HUES64 (cell line): ENCODE measurements at regions not wholly inside any gene's neighbourhood (a gene's known extent, or its start where the extent isn't known, plus 50 kb on each side); places are given as distances from the start of the nearest gene placed in this dataset.

ENCODE experiments used
- H3K27ac ChIP-seq: 2 replicates; pipeline ENCODE4 v1.7.0; 2013; ENCODE audit warnings: low read depth, low read length, inconsistent platforms
- H3K27me3 ChIP-seq: 2 replicates; pipeline ENCODE4 v1.6.1; 2013; ENCODE audit warnings: mild to moderate bottlenecking, low read length; ENCODE audit not compliant: insufficient read depth
- H3K36me3 ChIP-seq: 2 replicates; pipeline ENCODE4 v1.6.1; 2013; ENCODE audit warnings: mild to moderate bottlenecking, low read length; ENCODE audit not compliant: insufficient read depth
- H3K4me1 ChIP-seq: 2 replicates; pipeline ENCODE4 v1.6.1; 2013; ENCODE audit warnings: mild to moderate bottlenecking, low read length, moderate library complexity; ENCODE audit not compliant: insufficient read depth
- H3K4me3 ChIP-seq: 2 replicates; pipeline ENCODE4 v1.5.1; 2013; ENCODE audit warnings: mild to moderate bottlenecking, low read length, moderate library complexity
- H3K9ac ChIP-seq: 2 replicates; pipeline ENCODE4 v1.6.1; 2013; ENCODE audit warnings: mild to moderate bottlenecking, low read depth, low read length
- H3K9me3 ChIP-seq: 2 replicates; pipeline ENCODE4 v1.6.1; 2013; ENCODE audit warnings: low read depth, low read length; ENCODE audit not compliant: insufficient read depth
- WGBS: fragments of 150-250, 120-280 bp; methylation state at CpG from one replicate; pipeline ENCODE4 v1.1.7; 2013; ENCODE audit warnings: missing lambda C conversion rate; 5-methylcytosine and 5-hydroxymethylcytosine counted together

DNA sequence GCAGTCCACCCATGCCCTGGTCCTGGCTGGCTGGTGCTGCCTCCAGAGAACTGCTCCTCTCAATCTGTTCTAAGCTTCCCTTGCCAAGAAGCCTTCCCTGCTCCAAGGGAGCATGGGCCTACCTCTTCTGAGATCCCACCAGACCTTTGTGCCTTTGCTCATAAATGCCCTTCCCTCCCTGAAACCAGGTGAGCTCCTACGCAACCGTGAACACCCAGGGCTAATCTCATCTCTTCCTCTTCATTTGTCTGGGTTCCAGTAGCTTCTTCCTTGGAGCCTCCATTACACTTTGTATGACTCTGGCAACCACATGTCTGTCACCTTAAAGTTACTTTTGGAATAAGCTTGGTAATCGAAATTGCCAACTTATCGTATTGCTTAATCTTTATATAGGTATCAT, 270.6 kb downstream of the PBX3 start:
- H3K27ac ChIP-seq = no peak overlapping the region
- no peak overlapping the region for H3K9ac ChIP-seq
- no peaks in the 10 kb centered on the region for H3K36me3 ChIP-seq
- H3K9me3 ChIP-seq = no peaks in the 10 kb centered on the region
- no peak overlapping the region for H3K4me3 ChIP-seq
- H3K4me1 ChIP-seq = 0 out of 2 replicates have a peak, but pooled peaks cover 3% of the 10 kb centered on the region
- no peaks in the 10 kb centered on the region for H3K27me3 ChIP-seq
- 93% methylated on average over 2 of the region's 4 CpGs for WGBS

DNA sequence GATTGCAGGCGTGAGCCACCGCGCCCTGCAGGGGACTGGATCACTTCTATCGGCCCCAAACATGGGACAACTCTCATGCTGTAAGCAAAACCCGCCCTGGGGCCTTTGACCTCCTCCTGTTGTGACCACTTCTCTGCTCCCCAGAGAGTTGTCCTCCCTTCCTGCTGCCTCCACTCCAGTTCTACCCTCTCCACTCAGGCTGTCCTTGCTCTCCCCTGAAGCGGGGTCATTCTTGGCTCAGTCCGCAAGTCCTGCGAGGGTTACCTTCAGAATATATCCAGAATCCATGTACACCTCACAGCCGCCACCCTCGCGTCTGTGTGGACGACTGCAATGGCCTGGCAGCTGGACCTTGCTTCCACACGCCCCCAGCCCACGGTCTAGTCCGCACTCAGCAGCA, 273.7 kb downstream of the PBX3 start:
- Histone ChIP-seq H3K4me1 (no peaks in the 10 kb centered on the region), H3K4me3 (no peak overlapping the region), H3K27me3 (no peaks in the 10 kb centered on the region), H3K27ac (no peak overlapping the region), H3K36me3 (no peaks in the 10 kb centered on the region), H3K9me3 (no peaks in the 10 kb centered on the region), H3K9ac (no peak overlapping the region)
- 93% methylated on average over 15 of the region's 15 CpGs for WGBS

DNA sequence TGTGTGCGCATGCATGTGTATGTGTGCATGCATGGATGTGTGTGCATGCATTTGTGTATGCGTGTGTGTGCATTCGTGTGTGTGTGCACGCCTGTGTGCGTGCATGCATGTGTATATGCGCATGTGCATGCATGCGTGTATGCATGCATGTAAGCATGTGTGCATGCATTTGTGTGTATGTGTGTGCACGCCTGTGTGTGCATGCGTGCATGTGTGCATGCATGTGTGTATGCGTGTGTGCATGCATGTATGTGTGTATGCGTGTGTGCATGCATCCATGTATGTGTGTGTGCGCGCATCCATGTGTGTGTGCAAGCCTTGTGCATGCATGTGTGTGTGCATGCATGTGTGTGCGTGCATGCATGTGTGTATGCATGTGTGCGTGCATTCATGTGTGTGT, 276.8 kb downstream of the PBX3 start:
- no peaks in the 10 kb centered on the region for H3K27me3 ChIP-seq
- H3K9me3 ChIP-seq = no peaks in the 10 kb centered on the region
- no peaks in the 10 kb centered on the region for H3K4me1 ChIP-seq
- WGBS = 95% methylated on average over 15 of the region's 15 CpGs
- H3K27ac ChIP-seq = no peak overlapping the region
- no peak overlapping the region for H3K4me3 ChIP-seq
- no peaks in the 10 kb centered on the region for H3K36me3 ChIP-seq
- H3K9ac ChIP-seq = no peak overlapping the region

DNA sequence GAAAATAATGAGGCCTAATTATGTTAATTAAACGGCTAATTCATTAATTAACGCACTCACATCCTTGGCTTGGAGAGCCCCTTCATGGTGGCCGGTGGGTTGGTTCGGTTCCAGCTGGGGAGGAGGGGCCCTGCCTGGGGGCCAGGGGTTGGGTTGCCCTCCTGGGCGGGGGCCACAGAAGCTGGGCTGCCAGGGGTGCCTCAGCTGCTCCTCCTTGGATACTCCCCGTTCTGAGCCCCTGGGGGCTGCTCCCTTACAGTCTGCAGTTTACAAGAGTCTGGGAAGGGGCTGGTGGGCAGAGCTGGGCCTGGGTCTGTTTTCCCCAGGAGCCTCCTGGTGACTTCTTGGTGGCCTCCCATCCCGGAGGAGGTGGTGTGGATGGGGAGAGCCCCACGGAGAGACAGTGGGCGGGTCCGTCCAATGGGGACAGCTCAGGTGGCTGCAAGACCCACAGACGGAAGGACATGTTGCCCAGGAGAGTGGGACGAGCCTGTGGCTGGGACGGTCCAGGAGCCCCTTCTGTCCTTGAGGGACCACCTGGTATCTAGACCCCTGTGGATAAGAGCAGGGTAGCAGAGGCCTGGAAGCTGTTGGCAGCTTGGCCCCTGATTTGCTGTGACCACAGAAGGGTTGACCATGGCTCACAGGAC, 277.5 kb downstream of the PBX3 start:
- no peaks in the 10 kb centered on the region for H3K36me3 ChIP-seq
- 92% methylated on average over 13 of the region's 13 CpGs for WGBS
- H3K4me3 ChIP-seq = no peak overlapping the region

GRCh38 chr9:126025991-126026390, 278.8 kb downstream of the PBX3 start:
- H3K4me1 ChIP-seq = no peaks in the 10 kb centered on the region
- 89% methylated on average over 5 of the region's 5 CpGs for WGBS
- H3K4me3 ChIP-seq = no peak overlapping the region
- H3K9me3 ChIP-seq = no peaks in the 10 kb centered on the region
- H3K27me3 ChIP-seq = no peaks in the 10 kb centered on the region
- H3K36me3 ChIP-seq = no peaks in the 10 kb centered on the region
- no peak overlapping the region for H3K27ac ChIP-seq
- H3K9ac ChIP-seq = no peak overlapping the region

More for the DNA sequence above, 277.5 kb downstream of the PBX3 start:
- Histone ChIP-seq H3K27ac (no peak overlapping the region), H3K4me1 (no peaks in the 10 kb centered on the region), H3K27me3 (no peaks in the 10 kb centered on the region), H3K9ac (no peak overlapping the region), H3K9me3 (no peaks in the 10 kb centered on the region)

GRCh38 chr9:126027566-126027965, 280.4 kb downstream of the PBX3 start:
- 79% methylated on average over 5 of the region's 5 CpGs for WGBS
- H3K27me3 ChIP-seq = no peaks in the 10 kb centered on the region
- H3K9ac ChIP-seq = no peak overlapping the region
- H3K36me3 ChIP-seq = no peaks in the 10 kb centered on the region
- no peaks in the 10 kb centered on the region for H3K9me3 ChIP-seq
- no peak overlapping the region for H3K27ac ChIP-seq
- no peak overlapping the region for H3K4me3 ChIP-seq
- no peaks in the 10 kb centered on the region for H3K4me1 ChIP-seq

DNA sequence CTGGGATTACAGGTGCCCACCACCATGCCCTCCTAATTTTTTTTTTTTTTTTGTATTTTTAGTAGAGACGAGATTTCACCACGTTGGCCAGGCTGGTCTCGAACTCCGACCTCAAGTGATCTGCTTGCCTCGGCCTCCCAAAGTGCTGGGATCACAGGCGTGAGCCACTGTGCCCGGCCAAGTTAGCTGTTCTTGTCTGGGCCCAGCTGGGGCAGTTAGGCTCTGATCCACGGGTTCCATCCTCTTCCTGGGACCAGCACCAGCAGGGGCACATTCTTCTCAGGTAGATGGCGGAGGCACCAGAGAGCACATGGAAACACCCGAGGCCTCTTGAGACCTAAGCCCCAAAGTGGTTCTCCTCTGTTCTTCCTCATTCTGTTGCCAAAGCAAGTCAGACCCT, 281.6 kb downstream of the PBX3 start:
- Histone ChIP-seq H3K9me3 (no peaks in the 10 kb centered on the region), H3K27me3 (no peaks in the 10 kb centered on the region), H3K4me1 (no peaks in the 10 kb centered on the region), H3K36me3 (no peaks in the 10 kb centered on the region), H3K4me3 (no peak overlapping the region), H3K9ac (no peak overlapping the region), H3K27ac (no peak overlapping the region)
- WGBS = 96% methylated on average over 10 of the region's 10 CpGs

DNA sequence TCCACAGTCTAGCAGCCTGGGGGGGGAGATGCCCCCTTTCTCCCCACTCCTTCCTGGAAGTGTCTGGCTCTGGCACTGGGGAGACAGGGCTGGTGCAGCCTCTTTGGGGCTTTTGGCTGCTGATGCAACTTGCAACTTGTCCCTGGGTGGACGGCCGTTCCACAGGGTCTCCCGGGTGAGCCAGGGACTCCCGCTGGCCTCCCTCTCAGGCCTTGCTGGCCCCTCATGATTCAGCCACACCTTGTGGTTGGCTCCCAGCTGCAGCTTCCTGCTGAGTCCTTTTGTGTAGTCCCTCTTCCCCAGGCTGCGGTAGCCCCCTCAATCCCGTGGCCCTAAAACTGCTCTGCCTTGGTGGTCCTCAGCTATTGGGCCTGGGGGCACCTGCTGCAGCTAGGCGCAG, 283.5 kb downstream of the PBX3 start:
- Histone ChIP-seq H3K9me3 (no peaks in the 10 kb centered on the region), H3K9ac (no peak overlapping the region), H3K36me3 (no peaks in the 10 kb centered on the region), H3K27ac (no peak overlapping the region), H3K27me3 (no peaks in the 10 kb centered on the region), H3K4me1 (no peaks in the 10 kb centered on the region), H3K4me3 (no peak overlapping the region)
- WGBS = 82% methylated on average over 7 of the region's 7 CpGs

GRCh38 chr9:126031116-126031515, 283.9 kb downstream of the PBX3 start:
- Histone ChIP-seq H3K4me3 (no peak overlapping the region), H3K4me1 (no peaks in the 10 kb centered on the region), H3K9me3 (no peaks in the 10 kb centered on the region), H3K27me3 (no peaks in the 10 kb centered on the region), H3K27ac (no peak overlapping the region), H3K9ac (no peak overlapping the region), H3K36me3 (no peaks in the 10 kb centered on the region)
- whole genome bisulfite sequencing = 94% methylated on average over 9 of the region's 9 CpGs

- Histone ChIP-seq H3K27ac (no peak overlapping the region), H3K4me3 (no peak overlapping the region), H3K27me3 (no peaks in the 10 kb centered on the region), H3K9ac (no peak overlapping the region), H3K4me1 (no peaks in the 10 kb centered on the region), H3K9me3 (no peaks in the 10 kb centered on the region), H3K36me3 (no peaks in the 10 kb centered on the region)
- 85% methylated on average over 6 of the region's 8 CpGs for WGBS
Measured at GRCh38 chr9:126032135-126032534, 285.0 kb downstream of the PBX3 start.

DNA sequence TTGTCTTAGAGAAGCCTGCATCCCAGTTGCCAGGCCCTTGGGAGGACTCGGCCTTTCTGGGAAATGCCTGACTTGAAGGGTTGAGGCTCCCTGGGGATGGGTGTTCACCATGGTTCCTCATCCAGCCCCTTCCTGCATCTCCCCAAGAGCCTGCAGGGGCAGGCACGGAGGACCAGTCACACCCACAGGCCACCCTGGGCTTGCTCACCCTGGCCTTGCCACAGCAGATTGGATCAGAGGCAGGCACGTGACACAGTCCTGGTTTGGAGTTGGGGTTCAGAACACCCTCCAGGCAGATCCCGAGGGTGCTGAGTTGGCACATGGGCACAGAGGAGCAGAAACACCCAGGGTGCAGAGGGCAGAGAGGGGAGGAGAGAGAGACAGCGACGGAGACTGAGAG, 286.1 kb downstream of the PBX3 start:
- 86% methylated on average over 6 of the region's 6 CpGs for WGBS
- Histone ChIP-seq H3K27me3 (no peaks in the 10 kb centered on the region), H3K9ac (no peak overlapping the region), H3K36me3 (no peaks in the 10 kb centered on the region), H3K27ac (no peak overlapping the region), H3K9me3 (no peaks in the 10 kb centered on the region), H3K4me1 (no peaks in the 10 kb centered on the region), H3K4me3 (no peak overlapping the region)

GRCh38 chr9:126033956-126034355, 286.8 kb downstream of the PBX3 start:
- H3K36me3 ChIP-seq = no peaks in the 10 kb centered on the region
- 91% methylated on average over 4 of the region's 4 CpGs for WGBS
- H3K27me3 ChIP-seq = no peaks in the 10 kb centered on the region
- no peaks in the 10 kb centered on the region for H3K9me3 ChIP-seq
- no peak overlapping the region for H3K9ac ChIP-seq
- no peak overlapping the region for H3K4me3 ChIP-seq
- no peaks in the 10 kb centered on the region for H3K4me1 ChIP-seq
- no peak overlapping the region for H3K27ac ChIP-seq
